Peyer's patch (tissue), 4 donors: ENCODE measurements at regions not wholly inside any gene's neighbourhood (a gene's known extent, or its start where the extent isn't known, plus 50 kb on each side); places are given as distances from the start of the nearest gene placed in this dataset.

Source experiments
- POLR2A ChIP-seq, 2 donors: fragments of 450-650 bp; IDR thresholded peaks; one replicate each; pipeline ENCODE4 v1.5.1; 2017; ENCODE audit warnings: antibody characterized with exemption in 2 of 2, mild to moderate bottlenecking in 2 of 2, moderate library complexity in 2 of 2
- TF ChIP-seq, protein P1 (sequence below), 6 experiments: fragments of 450-650 bp in 4 of 6; fragments of 200-600 bp in 2 of 6; sonication (generic) in 1 of 6; IDR thresholded peaks; one replicate each; pipeline ENCODE4 v1.5.1; 2017 to 2019; ENCODE audit warnings: antibody characterized with exemption in 6 of 6, mild to moderate bottlenecking in 3 of 6, moderate library complexity in 1 of 6

DNA sequence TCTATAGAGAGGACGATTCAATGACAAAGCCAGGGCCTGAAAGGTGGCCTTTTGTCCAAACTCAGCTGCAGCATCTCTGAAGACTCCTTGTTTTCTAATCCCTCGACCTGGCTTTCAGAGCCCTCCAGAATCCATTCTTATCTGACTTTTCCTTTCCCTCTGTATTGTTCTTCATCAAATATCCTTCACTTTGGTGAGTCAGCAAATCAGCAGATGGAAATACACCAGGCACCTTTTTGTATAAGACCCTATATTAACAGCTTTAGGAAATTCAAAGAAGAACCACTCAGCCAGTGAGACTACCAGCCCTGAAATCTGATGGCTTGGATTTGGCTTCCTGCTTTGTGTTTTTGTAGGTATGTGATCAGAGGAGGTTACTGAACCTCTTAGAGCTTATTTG, 81.9 kb upstream of the RAB11FIP2 start:
- TF ChIP-seq POLR2A (IDR thresholded peaks at IDR 0.05), result no peak
- TF ChIP-seq, protein P1, sequence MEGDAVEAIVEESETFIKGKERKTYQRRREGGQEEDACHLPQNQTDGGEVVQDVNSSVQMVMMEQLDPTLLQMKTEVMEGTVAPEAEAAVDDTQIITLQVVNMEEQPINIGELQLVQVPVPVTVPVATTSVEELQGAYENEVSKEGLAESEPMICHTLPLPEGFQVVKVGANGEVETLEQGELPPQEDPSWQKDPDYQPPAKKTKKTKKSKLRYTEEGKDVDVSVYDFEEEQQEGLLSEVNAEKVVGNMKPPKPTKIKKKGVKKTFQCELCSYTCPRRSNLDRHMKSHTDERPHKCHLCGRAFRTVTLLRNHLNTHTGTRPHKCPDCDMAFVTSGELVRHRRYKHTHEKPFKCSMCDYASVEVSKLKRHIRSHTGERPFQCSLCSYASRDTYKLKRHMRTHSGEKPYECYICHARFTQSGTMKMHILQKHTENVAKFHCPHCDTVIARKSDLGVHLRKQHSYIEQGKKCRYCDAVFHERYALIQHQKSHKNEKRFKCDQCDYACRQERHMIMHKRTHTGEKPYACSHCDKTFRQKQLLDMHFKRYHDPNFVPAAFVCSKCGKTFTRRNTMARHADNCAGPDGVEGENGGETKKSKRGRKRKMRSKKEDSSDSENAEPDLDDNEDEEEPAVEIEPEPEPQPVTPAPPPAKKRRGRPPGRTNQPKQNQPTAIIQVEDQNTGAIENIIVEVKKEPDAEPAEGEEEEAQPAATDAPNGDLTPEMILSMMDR (IDR thresholded peaks at IDR 0.05), result no peak
